ENCODE measurements at regions not wholly inside any gene's neighbourhood (a gene's known extent, or its start where the extent isn't known, plus 50 kb on each side); places are given as distances from the start of the nearest gene placed in this dataset.

GRCh38 chr4:55291227-55291640 is 54.8 kb upstream of the SRD5A3 start:
- TF ChIP-seq CTCF (IDR thresholded peaks at IDR 0.05) (no peak), POLR2A (IDR thresholded peaks at IDR 0.05) (no peak)

All from adrenal gland (tissue), 5 donors.